Cardiac muscle cell (in vitro differentiated cells and primary cell): ENCODE measurements at regions not wholly inside any gene's neighbourhood (a gene's known extent, or its start where the extent isn't known, plus 50 kb on each side); places are given as distances from the start of the nearest gene placed in this dataset.
"Not testable (repeated sequence)": the region's sequence is repeated elsewhere in the genome, so short reads cannot be mapped to it uniquely, and the experiment has no call there.

Experiments
- DNase-seq, 2 donors: peaks; one replicate each; pipeline versions ENCODE4 v3.0.0 to v3.0.0-alpha.2; 2010 to 2017; ENCODE audit warnings: low read depth in 1 of 2, low spot score in 1 of 2
- H3K27ac ChIP-seq: fragments of 200-600 bp; sonication (generic); 2 replicates; pipeline ENCODE4 v1.5.1; 2016
- H3K27me3 ChIP-seq: fragments of 200-600 bp; sonication (generic); 2 replicates; pipeline ENCODE4 v1.6.0; 2016; ENCODE audit warnings: control low read depth
- H3K36me3 ChIP-seq: fragments of 200-600 bp; sonication (generic); 2 replicates; pipeline ENCODE4 v1.5.1; 2016; ENCODE audit warnings: control low read depth
- H3K4me1 ChIP-seq: fragments of 200-600 bp; sonication (generic); 2 replicates; pipeline ENCODE4 v1.8.1; 2017; ENCODE audit warnings: low read depth, mild to moderate bottlenecking, mixed run types
- H3K4me3 ChIP-seq: fragments of 200-600 bp; sonication (generic); 2 replicates; pipeline ENCODE4 v1.5.1; 2016; ENCODE audit warnings: mild to moderate bottlenecking
- H3K9me3 ChIP-seq: fragments of 200-600 bp; sonication (generic); 2 replicates; pipeline ENCODE4 v1.5.1; 2017; ENCODE audit warnings: low read depth, mild to moderate bottlenecking, control low read depth
- CTCF ChIP-seq: IDR thresholded peaks from 2 replicates; pipeline ENCODE4 v1.5.1; 2012; ENCODE audit warnings: low read depth, mild to moderate bottlenecking, low read length

DNA sequence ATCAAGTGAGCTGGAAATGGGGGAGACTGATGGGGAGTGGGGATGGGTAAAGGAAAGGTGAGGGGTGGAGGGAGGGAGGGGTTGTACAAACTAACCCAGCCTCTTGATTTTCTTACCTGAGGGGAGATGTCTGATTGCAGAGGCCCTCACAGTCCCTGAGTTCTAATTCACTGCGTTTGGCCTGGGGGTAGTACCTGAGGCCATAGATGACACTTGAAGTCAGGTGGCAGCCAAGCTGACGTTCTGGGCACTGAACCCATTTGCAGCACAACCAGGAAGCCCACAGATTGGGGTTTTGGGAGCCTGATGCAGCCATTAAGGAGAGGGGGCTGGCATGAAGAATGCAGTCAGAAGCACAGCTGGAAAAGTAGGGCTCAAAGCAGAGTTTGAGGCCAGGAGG, 153.8 kb upstream of the DTNBP1 start:
- DNase-seq, result no peak
- no peaks in the 10 kb centered on the region for H3K4me1 ChIP-seq
- H3K27ac ChIP-seq, result no peak overlapping the region
- no peak overlapping the region for H3K4me3 ChIP-seq
- no peaks in the 10 kb centered on the region for H3K27me3 ChIP-seq
- no peaks in the 10 kb centered on the region for H3K36me3 ChIP-seq
- no peak for TF ChIP-seq CTCF
- no peaks in the 10 kb centered on the region for H3K9me3 ChIP-seq

DNA sequence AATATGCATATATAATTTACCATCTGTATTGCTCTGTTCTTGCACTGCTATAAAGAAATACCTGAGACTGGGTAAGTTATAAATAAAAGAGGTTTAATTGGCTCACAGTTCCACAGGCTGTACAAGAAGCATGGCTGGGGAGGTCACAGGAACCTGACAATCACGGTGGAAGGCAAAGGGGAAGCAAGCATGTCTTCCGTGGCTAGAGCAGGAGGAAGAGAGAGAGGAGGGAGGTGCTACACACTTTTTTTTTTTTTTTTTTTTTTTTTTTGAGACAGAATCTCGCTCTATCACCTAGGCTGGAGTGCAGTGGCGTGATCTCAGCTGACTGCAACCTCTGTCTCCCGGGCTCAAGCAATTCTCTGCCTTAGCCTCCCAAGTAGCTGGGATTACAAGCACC, 150.9 kb upstream of the DTNBP1 start:
- not testable (repeated sequence) for H3K27me3 ChIP-seq, H3K36me3 ChIP-seq, H3K27ac ChIP-seq, H3K4me1 ChIP-seq, H3K4me3 ChIP-seq, H3K9me3 ChIP-seq, DNase-seq

DNA sequence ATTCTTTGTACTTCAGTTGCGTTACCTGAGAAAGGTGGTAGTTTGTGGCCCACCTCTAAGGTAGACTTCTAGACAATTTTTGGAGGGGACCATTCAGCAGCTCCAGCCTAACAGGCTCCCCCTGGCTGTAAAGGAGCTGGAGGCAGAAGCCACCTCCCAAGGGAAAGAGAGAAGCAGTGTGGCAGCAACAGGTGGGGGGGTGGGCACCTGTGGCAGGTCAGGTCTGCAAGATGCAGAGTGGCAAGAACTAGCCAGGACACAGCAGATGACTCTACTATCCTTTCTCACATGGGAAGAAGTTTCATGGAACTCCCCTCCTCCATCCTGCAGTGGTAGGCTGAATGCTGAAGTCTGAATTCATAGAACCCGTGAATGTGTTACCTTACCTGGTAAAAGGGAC, 148.3 kb upstream of the DTNBP1 start:
- Histone ChIP-seq H3K27me3 (no peaks in the 10 kb centered on the region), H3K27ac (no peak overlapping the region), H3K4me3 (no peak overlapping the region), H3K9me3 (no peaks in the 10 kb centered on the region), H3K36me3 (no peaks in the 10 kb centered on the region), H3K4me1 (no peaks in the 10 kb centered on the region)
- DNase-seq, result no peak
- TF ChIP-seq CTCF, result no peak

- H3K27ac ChIP-seq, result no peak overlapping the region
- no peaks in the 10 kb centered on the region for H3K9me3 ChIP-seq
- no peak for TF ChIP-seq CTCF
- no peaks in the 10 kb centered on the region for H3K4me1 ChIP-seq
- H3K27me3 ChIP-seq, result no peaks in the 10 kb centered on the region
- DNase-seq, result no peak
- no peaks in the 10 kb centered on the region for H3K36me3 ChIP-seq
- H3K4me3 ChIP-seq, result no peak overlapping the region
These were observed 147.8 kb upstream of the DTNBP1 start for GRCh38 chr6:15810618-15811017.

DNA sequence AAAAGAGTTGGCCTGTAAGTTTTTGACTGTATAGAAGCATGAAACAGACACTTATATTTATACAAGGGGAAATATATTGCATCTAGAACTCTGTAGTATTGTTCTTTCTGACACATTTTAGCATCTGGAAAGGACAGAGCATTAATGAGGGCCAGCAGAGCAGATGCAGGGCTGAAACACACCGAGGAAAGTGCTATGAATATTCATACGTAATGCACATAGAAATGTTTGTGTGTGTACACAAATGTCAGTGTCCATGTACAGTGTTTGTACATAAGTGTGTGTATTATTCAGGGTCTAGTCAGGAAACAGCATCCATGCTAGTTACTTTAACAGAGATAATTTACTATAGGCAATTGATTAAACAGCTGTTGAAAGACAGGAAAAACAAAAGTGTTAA, 146.5 kb upstream of the DTNBP1 start:
- H3K27me3 ChIP-seq, result no peaks in the 10 kb centered on the region
- H3K9me3 ChIP-seq, result no peaks in the 10 kb centered on the region
- no peak overlapping the region for H3K27ac ChIP-seq
- no peak for DNase-seq
- TF ChIP-seq CTCF, result no peak
- H3K36me3 ChIP-seq, result no peaks in the 10 kb centered on the region
- no peak overlapping the region for H3K4me3 ChIP-seq
- H3K4me1 ChIP-seq, result no peaks in the 10 kb centered on the region

- H3K4me3 ChIP-seq, result no peak overlapping the region
- DNase-seq, result no peak
- no peaks in the 10 kb centered on the region for H3K4me1 ChIP-seq
- TF ChIP-seq CTCF, result no peak
- H3K27ac ChIP-seq, result no peak overlapping the region
- H3K9me3 ChIP-seq, result no peaks in the 10 kb centered on the region
- H3K27me3 ChIP-seq, result no peaks in the 10 kb centered on the region
- H3K36me3 ChIP-seq, result no peaks in the 10 kb centered on the region
These were observed 141.6 kb upstream of the DTNBP1 start for GRCh38 chr6:15804164-15805154.
